Heart left ventricle (tissue), 13 donors: ENCODE measurements at regions not wholly inside any gene's neighbourhood (a gene's known extent, or its start where the extent isn't known, plus 50 kb on each side); places are given as distances from the start of the nearest gene placed in this dataset.

ENCODE experiments used
- CTCF ChIP-seq, 12 donors: fragments of 200-600 bp; sonication (generic) in 4 of 12; IDR thresholded peaks; one replicate each; pipeline versions ENCODE4 v1.5.0 to v1.8.0; 2018 to 2022; ENCODE audit warnings: antibody characterized with exemption in 12 of 12, mild to moderate bottlenecking in 5 of 12
- POLR2A ChIP-seq, 2 donors: fragments of 450-650 bp; IDR thresholded peaks; one replicate each; pipeline ENCODE4 v1.6.1; 2017; ENCODE audit warnings: antibody characterized with exemption in 2 of 2, mild to moderate bottlenecking in 2 of 2, moderate library complexity in 2 of 2
- donor health status: ischemic (EF 13 %, LVEDD 7.1; RV severe dilation, severe dysfunction).
- donor health status: DM: no; HTN: yes; CAD: no.
- donor health status: DM: no; HTN: no; CAD: no.
- donor health status: ischemic (EF 25% LVEDD 6.9; RV normal size, moderate dysfunction).
- donor health status: ischemic (EF 25% LVEDD 5.7; RV mildly dilated, moderate dysfunction).
- donor health status: ischemic (EF 35%, LVEDD 5.7; RV mildly dilated, moderate dysfunction).
- donor health status: nonischemic (EF 11% LVEDD 7.7; RV severe dilation, severe dysfunction).
- donor health status: DM: yes; HTN: yes; CAD: no.
- donor health status: PGD.
- donor health status: ischemic (EF 29% LVEDD 5.4; RV normal size, mild dysfunction).
- donor health status: nonischemic (EF 23%, LVEDD 6.1; RV moderate dilation, normal function).

GRCh38 chr13:100921139-100921538 lies 246.5 kb upstream of the TMTC4 start:
- TF ChIP-seq CTCF (IDR thresholded peaks at IDR 0.05) (no peak), POLR2A (IDR thresholded peaks at IDR 0.05) (no peak)
